ENCODE measurements at regions not wholly inside any gene's neighbourhood (a gene's known extent, or its start where the extent isn't known, plus 50 kb on each side); places are given as distances from the start of the nearest gene placed in this dataset.

GRCh38 chr15:79632457-79632856 is 200.3 kb downstream of the MINAR1 start:
- H3K27me3 ChIP-seq (ENCODE audit: control insufficient read depth, insufficient read depth, low read length) = no peaks in the 10 kb centered on the region
- H3K4me1 ChIP-seq = no peaks in the 10 kb centered on the region
- H3K9me3 ChIP-seq (ENCODE audit: control insufficient read depth, low read length) = no peaks in the 10 kb centered on the region
- no peak overlapping the region for H2AFZ ChIP-seq
- no peak overlapping the region for H3K9ac ChIP-seq
- no peaks in the 10 kb centered on the region for H3K36me3 ChIP-seq (ENCODE audit: control insufficient read depth, insufficient read depth, low read length)
- H3K79me2 ChIP-seq = no peaks in the 10 kb centered on the region
- H3K4me2 ChIP-seq (ENCODE audit: low read length) = no peak overlapping the region
- TF ChIP-seq CTCF (IDR thresholded peaks at IDR 0.05) = no peak
- no peak overlapping the region for H3K27ac ChIP-seq
- H3K4me3 ChIP-seq (ENCODE audit: low read depth, low read length) = no peak overlapping the region

GRCh38 chr15:79635149-79635771 is 203.1 kb downstream of the MINAR1 start:
- H3K4me3 ChIP-seq (ENCODE audit: low read depth, low read length) = no peak overlapping the region
- H3K27ac ChIP-seq = no peak overlapping the region
- no peaks in the 10 kb centered on the region for H3K79me2 ChIP-seq
- H3K36me3 ChIP-seq (ENCODE audit: control insufficient read depth, insufficient read depth, low read length) = no peaks in the 10 kb centered on the region
- H3K9me3 ChIP-seq (ENCODE audit: control insufficient read depth, low read length) = no peaks in the 10 kb centered on the region
- no peak for TF ChIP-seq CTCF (IDR thresholded peaks at IDR 0.05)
- H3K4me1 ChIP-seq = no peaks in the 10 kb centered on the region
- H3K27me3 ChIP-seq (ENCODE audit: control insufficient read depth, insufficient read depth, low read length) = no peaks in the 10 kb centered on the region
- H3K4me2 ChIP-seq (ENCODE audit: low read length) = no peak overlapping the region
- no peak overlapping the region for H2AFZ ChIP-seq
- no peak overlapping the region for H3K9ac ChIP-seq

GRCh38 chr15:79635897-79636561 is 203.9 kb downstream of the MINAR1 start:
- Histone ChIP-seq H3K36me3 (ENCODE audit: control insufficient read depth, insufficient read depth, low read length) (no peaks in the 10 kb centered on the region), H3K4me2 (ENCODE audit: low read length) (no peak overlapping the region), H2AFZ (no peak overlapping the region), H3K9ac (no peak overlapping the region), H3K9me3 (ENCODE audit: control insufficient read depth, low read length) (no peaks in the 10 kb centered on the region), H3K4me1 (no peaks in the 10 kb centered on the region), H3K79me2 (no peaks in the 10 kb centered on the region), H3K27me3 (ENCODE audit: control insufficient read depth, insufficient read depth, low read length) (no peaks in the 10 kb centered on the region), H3K27ac (no peak overlapping the region), H3K4me3 (ENCODE audit: low read depth, low read length) (no peak overlapping the region)
- TF ChIP-seq CTCF (IDR thresholded peaks at IDR 0.05) = no peak

GRCh38 chr15:79640206-79640605 is 208.1 kb downstream of the MINAR1 start:
- Histone ChIP-seq H3K27me3 (ENCODE audit: control insufficient read depth, insufficient read depth, low read length) (no peaks in the 10 kb centered on the region), H3K4me3 (ENCODE audit: low read depth, low read length) (no peak overlapping the region), H3K4me1 (no peaks in the 10 kb centered on the region), H3K79me2 (no peaks in the 10 kb centered on the region), H3K9me3 (ENCODE audit: control insufficient read depth, low read length) (no peaks in the 10 kb centered on the region), H3K36me3 (ENCODE audit: control insufficient read depth, insufficient read depth, low read length) (no peaks in the 10 kb centered on the region), H3K9ac (no peak overlapping the region), H2AFZ (no peak overlapping the region), H3K27ac (no peak overlapping the region), H3K4me2 (ENCODE audit: low read length) (no peak overlapping the region)
- no peak for TF ChIP-seq CTCF (IDR thresholded peaks at IDR 0.05)

GRCh38 chr15:79641841-79642240 is 209.7 kb downstream of the MINAR1 start:
- no peak overlapping the region for H3K27ac ChIP-seq
- no peak for TF ChIP-seq CTCF (IDR thresholded peaks at IDR 0.05)
- H3K36me3 ChIP-seq (ENCODE audit: control insufficient read depth, insufficient read depth, low read length) = no peaks in the 10 kb centered on the region
- no peaks in the 10 kb centered on the region for H3K9me3 ChIP-seq (ENCODE audit: control insufficient read depth, low read length)
- no peak overlapping the region for H3K9ac ChIP-seq
- H3K27me3 ChIP-seq (ENCODE audit: control insufficient read depth, insufficient read depth, low read length) = no peaks in the 10 kb centered on the region
- H3K4me3 ChIP-seq (ENCODE audit: low read depth, low read length) = no peak overlapping the region
- H2AFZ ChIP-seq = no peak overlapping the region
- no peaks in the 10 kb centered on the region for H3K79me2 ChIP-seq
- no peak overlapping the region for H3K4me2 ChIP-seq (ENCODE audit: low read length)
- H3K4me1 ChIP-seq = no peaks in the 10 kb centered on the region

Measured in parathyroid adenoma (tissue), 2 donors.